DMS153 (cell line): ENCODE measurements at regions not wholly inside any gene's neighbourhood (a gene's known extent, or its start where the extent isn't known, plus 50 kb on each side); places are given as distances from the start of the nearest gene placed in this dataset.
A peak's percentile ranks its signal among the peaks of the same experiment; 100 is the strongest.

Source experiments
- DNase-seq: peaks from one replicate; lab custom pipeline; 2025; lab: John Stamatoyannopoulos, UW

- no peak for DNase-seq
These were observed 255.7 kb upstream of the RPS6KA3 start for GRCh38 chrX:20522420-20522819.

GRCh38 chrX:20521222-20521621 is 254.5 kb upstream of the RPS6KA3 start:
- no peak for DNase-seq

GRCh38 chrX:20519826-20520225 is 253.1 kb upstream of the RPS6KA3 start:
- no peak for DNase-seq

GRCh38 chrX:20519146-20519545 is 252.4 kb upstream of the RPS6KA3 start:
- no peak for DNase-seq

- no peak for DNase-seq
These were observed 250.9 kb upstream of the RPS6KA3 start for GRCh38 chrX:20517565-20517964.

GRCh38 chrX:20515841-20516461 is 249.2 kb upstream of the RPS6KA3 start:
- peak; percentile 20 for DNase-seq

- DNase-seq = no peak
These were observed 247.6 kb upstream of the RPS6KA3 start for GRCh38 chrX:20514358-20514757.

- no peak for DNase-seq
These were observed 246.5 kb upstream of the RPS6KA3 start for GRCh38 chrX:20513185-20513584.

- no peak for DNase-seq
These were observed 245.1 kb upstream of the RPS6KA3 start for GRCh38 chrX:20511792-20512191.

- DNase-seq = no peak
These were observed 241.4 kb upstream of the RPS6KA3 start for GRCh38 chrX:20507901-20508620.

GRCh38 chrX:20506739-20507138 is 240.0 kb upstream of the RPS6KA3 start:
- no peak for DNase-seq

- no peak for DNase-seq
These were observed 234.2 kb upstream of the RPS6KA3 start for GRCh38 chrX:20500949-20501348.

- no peak for DNase-seq
These were observed 233.6 kb upstream of the RPS6KA3 start for GRCh38 chrX:20500171-20500865.

- no peak for DNase-seq
These were observed 233.1 kb upstream of the RPS6KA3 start for GRCh38 chrX:20499763-20500162.

- DNase-seq = peak; percentile 1
These were observed 232.3 kb upstream of the RPS6KA3 start for GRCh38 chrX:20498851-20499635.

- no peak for DNase-seq
These were observed 228.9 kb upstream of the RPS6KA3 start for GRCh38 chrX:20495575-20495974.

GRCh38 chrX:20488473-20488872 is 221.8 kb upstream of the RPS6KA3 start:
- DNase-seq = no peak

- no peak for DNase-seq
These were observed 220.5 kb upstream of the RPS6KA3 start for GRCh38 chrX:20487227-20487626.

GRCh38 chrX:20481632-20482031 is 214.9 kb upstream of the RPS6KA3 start:
- DNase-seq = no peak

- DNase-seq = no peak
These were observed 213.2 kb upstream of the RPS6KA3 start for GRCh38 chrX:20479896-20480295.

GRCh38 chrX:20479048-20479447 is 212.3 kb upstream of the RPS6KA3 start:
- no peak for DNase-seq

GRCh38 chrX:20477836-20478524 is 211.3 kb upstream of the RPS6KA3 start:
- DNase-seq = peak; percentile 94
